Left colon (tissue), 2 donors: ENCODE measurements at regions not wholly inside any gene's neighbourhood (a gene's known extent, or its start where the extent isn't known, plus 50 kb on each side); places are given as distances from the start of the nearest gene placed in this dataset.
"Not testable (repeated sequence)": the region's sequence is repeated elsewhere in the genome, so short reads cannot be mapped to it uniquely, and the experiment has no call there.

Experiments
- ATAC-seq: fragments of 200-7000 bp; cut with Tn5 transposase; one replicate; pipeline ENCODE4 v1.9.1; 2020; ENCODE audit warnings: mild to moderate bottlenecking, moderate library complexity
- DNase-seq, 2 donors: peaks; one replicate each; pipeline ENCODE4 v3.0.0-alpha.2; 2020
- intact Hi-C, 2 donors: fragments of 100-400 bp; cut with DNase I in 1 of 2; cut with micrococcal nuclease in 1 of 2; formaldehyde crosslinking; loops; one replicate each; pipeline versions ENCODE4 v1.11.2 to v1.14.0; 2022; cut with DNase I, micrococcal nuclease
- donor health status: DM: no; HTN: no; CAD: no.
- donor health status: DM: yes; HTN: yes; CAD: no.

DNA sequence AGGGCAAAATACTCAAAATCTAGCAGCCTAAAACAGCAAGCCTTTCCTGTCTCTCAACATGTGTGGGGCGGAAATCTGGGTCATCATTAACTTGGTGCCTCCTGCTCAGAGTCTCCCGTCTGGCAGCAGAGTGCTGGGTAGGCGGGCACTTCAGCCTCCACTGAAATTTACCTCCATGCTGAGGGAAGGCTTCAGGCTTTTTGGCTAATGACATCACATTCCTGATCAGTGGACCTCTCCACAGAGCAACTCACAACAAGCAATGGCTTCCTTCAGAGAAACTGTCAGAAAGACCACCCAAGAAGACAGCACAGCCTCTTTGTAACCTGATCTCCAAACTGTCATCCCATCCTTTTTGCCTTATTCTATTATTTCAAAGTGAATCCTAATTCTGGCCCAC lies 1109.0 kb downstream of the UQCRFS1 start:
- DNase-seq (no peak), ATAC-seq (no peak)
- intact Hi-C loops: no loop called here

DNA sequence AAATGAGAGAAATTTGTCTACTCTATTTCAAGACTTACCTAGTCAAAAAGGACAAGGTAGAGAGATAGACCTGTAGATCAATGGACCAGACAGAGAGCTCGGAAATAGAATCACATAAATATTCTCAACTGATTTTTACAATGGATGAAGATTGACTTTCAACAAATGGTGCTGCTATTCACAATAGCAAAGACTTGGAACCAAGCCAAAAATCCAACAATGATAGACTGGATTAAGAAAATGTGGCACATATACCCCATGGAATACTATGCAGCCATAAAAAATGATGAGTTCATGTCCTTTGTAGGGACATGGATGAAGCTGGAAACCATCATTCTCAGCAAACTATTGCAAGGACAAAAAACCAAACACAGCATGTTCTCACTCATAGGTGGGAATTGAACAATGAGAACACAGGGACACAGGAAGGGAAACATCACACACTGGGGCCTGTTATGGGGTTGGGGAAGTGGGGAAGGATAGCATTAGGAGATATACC lies 1128.2 kb downstream of the UQCRFS1 start:
- ATAC-seq, DNase-seq, intact Hi-C loops: not testable (repeated sequence)

DNA sequence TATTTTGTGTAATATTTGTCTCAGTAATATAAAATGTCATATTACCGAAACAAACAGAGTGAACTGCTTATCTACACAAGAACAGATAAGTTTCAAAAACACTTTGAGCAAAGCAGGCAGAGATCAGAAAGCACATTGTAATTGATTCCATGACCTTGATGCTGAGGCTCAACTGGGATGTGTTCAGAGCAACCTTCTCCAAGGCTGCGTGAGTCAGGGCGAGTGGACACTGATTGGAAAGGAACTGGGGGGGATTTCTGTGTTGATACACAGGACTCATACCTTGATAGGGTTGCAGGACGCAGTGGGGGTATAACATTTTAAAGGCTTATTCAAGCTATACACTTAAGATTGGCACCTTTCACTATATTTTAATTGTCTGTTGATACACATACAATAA lies 1136.3 kb downstream of the UQCRFS1 start:
- DNase-seq (no peak), ATAC-seq (no peak)
- intact Hi-C loops: no loop called here

DNA sequence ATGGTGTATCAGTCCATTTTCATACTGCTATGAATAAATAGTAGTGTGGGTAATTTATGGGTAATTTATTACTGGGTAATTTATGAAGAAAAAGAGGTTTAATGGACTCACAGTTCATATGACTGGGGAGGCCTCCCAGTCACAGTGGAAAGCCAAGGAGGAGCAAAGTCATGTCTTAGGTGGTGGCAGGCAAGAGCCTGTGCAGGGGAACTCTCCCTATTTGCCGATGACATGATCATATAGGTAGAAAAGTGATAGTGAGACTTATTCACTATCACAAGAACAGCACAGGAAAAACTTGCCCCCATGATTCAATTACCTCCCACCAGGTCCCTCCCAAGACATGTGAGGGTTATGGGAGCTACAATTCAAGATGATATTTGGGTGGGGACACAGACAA lies 1137.7 kb downstream of the UQCRFS1 start:
- ATAC-seq (no peak), DNase-seq (no peak)
- intact Hi-C loops: no loop called here

DNA sequence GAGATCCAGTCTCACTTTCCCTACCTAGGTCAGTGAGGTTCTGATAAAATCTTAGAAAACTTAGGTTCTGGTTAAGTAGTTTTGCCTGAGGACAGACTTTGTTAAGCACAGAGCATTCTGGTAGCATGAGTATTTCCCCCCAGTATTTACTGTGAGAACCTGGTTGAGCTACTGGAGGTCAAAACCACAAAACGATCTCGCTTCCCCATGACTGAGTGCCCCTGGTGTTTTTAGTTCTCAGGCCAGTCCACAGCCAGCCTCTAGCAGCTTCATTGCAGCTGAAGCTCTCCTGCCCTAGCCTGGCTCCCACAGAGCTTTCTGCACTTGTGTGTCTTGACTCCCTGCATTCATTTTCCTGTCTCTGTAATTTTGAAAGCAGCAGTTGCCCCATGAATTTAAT lies 1138.2 kb downstream of the UQCRFS1 start:
- DNase-seq: no peak
- no peak for ATAC-seq
- intact Hi-C loops: no loop called here

DNA sequence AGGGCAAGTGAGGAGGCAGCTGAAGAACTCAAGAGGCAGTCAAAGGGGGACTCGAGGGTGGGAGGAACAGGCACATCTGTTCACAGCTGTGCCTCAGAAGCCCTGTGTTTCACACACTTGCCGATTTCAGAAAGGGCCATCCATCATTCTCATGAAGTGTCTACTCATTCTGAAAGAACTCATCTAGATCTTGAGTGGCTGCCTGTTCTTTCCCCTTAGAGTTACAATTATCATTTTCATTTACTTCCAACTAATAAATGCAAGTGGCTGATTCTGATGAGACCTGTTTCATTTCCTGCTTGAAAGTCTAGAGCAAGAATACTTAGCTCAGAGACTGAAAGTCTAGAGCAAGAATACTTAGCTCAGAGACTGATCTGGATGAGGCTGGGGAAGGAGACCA lies 1145.1 kb downstream of the UQCRFS1 start:
- no peak for DNase-seq
- ATAC-seq: no peak
- intact Hi-C loops: no loop called here

DNA sequence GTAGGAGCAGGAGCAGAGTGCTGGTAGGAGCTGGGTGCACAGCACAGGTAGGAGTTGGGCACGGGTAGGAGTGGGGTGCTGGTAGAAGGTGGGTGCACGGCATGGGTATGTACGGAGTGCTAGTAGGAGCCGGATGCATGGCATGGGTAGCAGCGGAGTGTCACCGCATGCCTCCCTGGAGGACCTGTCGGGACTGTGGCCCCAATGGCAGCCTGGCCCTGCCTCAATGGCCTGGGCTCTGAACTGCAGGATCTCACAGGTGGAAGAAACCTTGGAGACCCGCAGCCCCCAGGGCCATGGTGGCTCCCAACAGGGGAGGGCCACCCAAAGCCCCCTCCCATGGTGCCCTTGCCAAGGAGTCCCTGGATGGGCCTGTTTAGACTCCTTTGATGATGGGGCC lies 1146.0 kb downstream of the UQCRFS1 start:
- no peak for DNase-seq
- intact Hi-C loops: no loop called here
- ATAC-seq: no peak

DNA sequence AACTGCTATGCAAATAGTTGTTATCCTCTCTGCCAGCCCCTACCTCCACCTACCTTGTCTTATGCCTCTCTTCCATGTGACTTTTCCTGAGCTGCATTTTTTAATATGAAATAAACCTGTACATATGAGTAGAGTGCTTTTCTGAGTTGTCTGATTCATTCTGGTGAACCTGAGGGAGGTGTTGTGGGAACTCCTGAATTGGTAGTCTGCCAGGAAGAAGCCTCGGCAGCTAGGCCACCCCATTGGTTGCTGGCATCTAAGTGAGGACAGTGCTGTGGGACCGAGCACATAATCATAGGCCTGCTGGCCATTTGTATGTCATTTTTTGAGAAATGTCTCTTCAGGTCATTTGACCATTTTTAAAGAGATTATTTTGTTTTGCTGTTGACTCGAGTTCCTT lies 1146.8 kb downstream of the UQCRFS1 start:
- intact Hi-C loops: no loop called here
- DNase-seq (no peak), ATAC-seq (no peak)

DNA sequence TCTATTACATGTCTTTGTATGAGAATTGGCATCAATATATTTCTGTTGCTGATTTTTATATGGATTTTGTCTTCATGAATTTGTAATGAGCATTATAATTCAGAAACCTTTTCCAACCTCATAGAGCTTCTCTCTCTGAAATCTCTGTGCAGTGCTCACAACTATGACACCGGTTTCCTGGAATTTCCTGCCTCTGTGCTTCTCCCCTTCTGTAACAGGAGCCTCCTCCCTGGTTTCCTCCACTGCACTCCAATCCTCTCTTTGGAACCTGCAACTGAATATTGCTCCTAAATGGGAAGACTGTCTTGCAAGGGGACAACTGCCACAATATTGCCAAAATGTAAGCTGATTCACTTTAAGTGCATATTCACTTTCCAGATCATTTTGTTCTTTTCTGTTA lies 1147.9 kb downstream of the UQCRFS1 start:
- intact Hi-C loops: no loop called here

DNA sequence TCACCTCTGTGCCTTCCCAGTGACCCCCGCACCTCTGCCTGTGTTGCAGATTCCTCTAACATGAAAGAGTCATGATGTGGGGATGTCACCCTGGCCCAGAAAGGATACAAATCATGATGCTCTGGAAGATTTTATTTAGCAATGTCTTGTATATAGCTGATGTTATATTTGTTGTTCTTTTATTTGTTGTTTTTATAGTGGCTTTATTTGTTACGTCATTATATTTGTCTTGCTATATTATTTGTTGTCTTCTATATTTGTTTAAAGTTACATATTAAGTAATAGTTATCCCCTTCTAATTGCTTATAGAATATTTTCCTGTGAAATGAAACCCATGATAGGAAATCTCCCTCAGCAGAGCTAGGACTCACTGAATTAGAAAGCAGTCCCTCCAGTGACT lies 1149.2 kb downstream of the UQCRFS1 start:
- DNase-seq (no peak), ATAC-seq (no peak)
- intact Hi-C loops: no loop called here

More for the DNA sequence above, 1147.9 kb downstream of the UQCRFS1 start:
- DNase-seq (no peak), ATAC-seq (no peak)

DNA sequence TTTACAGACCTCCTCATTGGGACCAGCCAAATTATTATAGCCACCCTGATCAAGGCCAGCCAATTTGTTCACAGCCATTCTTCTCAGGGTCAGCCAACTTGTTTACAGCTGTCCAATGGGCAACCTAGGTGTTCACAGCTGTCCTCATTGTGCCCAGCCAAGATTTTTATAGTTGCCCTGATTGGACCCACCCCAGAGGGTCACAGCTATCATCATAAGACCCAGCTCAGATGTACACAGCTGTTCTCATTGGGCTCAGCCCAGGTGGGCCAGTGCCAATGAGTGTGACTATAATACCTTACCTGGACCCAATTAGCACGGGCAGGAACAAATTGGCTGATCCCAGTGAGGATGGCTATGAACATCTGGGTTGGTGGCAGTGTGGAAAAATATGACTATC lies 1151.8 kb downstream of the UQCRFS1 start:
- ATAC-seq (no peak), DNase-seq (no peak)
- intact Hi-C loops: no loop called here

DNA sequence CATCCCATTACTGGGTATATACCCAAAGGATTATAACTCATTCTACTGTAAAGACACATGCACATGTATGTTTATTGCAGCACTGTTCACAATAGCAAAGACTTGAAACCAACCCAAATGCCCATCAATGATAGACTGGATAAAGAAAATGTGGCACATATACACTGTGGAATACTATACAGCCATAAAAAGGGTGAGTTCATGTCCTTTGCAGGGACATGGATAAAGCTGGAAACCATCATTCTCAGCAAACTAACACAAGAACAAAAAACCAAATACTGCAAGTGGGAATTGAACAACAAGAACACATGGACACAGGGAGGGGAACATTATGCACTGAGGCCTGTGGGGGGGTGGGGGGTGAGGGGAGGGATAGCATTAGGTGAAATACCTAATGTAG lies 1155.9 kb downstream of the UQCRFS1 start:
- ATAC-seq, intact Hi-C loops: not testable (repeated sequence)

DNA sequence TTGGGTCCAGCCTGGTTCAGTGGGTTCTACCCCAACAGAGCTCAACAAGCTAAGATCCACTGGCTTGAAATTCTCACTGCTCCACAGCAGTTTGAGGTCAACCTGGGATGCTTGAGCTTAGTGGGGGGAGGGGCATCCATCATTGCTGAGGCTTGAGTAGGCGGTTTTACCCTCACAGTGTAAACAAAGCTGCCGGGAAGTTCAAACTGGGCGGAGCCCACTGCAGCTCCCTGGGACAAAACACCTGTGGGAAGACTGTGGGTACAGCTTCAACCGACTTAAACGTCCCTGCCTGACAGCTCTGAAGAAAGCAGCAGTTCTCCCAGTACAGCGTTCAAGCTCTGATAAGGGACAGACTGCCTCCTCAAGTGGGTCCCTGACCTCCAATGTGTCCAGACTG lies 1161.9 kb downstream of the UQCRFS1 start:
- intact Hi-C loops: no loop called here
- no peak for DNase-seq
- no peak for ATAC-seq

More for the DNA sequence above, 1155.9 kb downstream of the UQCRFS1 start:
- not testable (repeated sequence) for DNase-seq

DNA sequence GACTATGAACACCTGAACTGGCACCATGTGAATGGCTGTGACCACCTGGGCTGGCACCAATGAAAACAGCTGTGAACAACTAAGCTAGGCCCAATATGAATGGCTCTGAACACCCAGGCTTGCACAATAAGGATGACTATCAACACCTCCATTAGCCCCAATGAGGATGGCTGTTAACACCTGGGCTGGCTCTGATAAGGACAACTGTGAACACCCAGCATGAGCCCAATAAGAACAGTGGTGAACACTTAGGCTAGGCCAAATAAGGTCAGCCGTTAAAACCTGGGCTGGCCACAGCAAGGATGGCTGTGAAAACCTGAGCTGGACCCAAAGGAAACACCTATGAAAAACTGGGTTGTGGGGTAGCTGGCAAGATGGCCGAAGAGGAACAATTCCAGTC lies 1163.1 kb downstream of the UQCRFS1 start:
- ATAC-seq (no peak), DNase-seq (no peak)
- intact Hi-C loops: no loop called here

DNA sequence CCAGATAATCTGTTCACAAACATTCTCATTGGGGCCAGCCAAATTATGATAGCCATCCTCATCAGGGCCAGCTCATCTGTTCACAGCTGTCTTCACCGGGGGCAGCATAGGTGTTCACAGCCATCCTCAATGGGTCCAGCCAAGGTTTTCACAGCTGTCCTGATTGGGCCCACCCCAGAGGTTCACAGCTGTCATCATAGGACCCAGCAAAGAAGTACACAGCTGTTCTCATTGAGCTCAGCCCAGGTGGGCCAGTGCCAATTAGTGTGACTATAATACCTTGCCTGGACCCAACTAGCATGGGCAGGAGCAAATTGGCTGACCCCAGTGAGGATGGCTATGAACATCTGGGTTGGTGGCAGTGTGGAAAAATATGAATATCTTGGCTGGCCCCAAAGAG lies 1166.0 kb downstream of the UQCRFS1 start:
- intact Hi-C loops: no loop called here
- DNase-seq (no peak), ATAC-seq (no peak)

DNA sequence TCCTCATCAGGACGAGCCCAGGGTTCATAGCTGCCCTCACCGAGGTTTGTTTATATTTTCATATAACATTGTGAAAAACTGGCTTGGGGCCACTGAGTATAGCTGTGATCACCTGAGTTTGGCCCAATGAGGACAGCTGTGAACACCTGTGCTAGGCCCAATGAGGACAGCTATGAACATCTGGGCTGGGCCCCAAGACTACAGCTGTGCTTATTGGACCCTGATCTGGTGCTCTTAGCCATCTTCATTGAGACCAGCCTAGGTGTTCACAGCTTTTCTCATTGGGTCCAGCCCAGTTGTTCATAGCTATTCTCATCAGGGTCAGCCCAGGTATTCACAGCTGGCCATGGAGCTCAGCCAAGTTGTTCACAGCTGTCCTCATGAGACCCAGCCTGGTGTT lies 1167.3 kb downstream of the UQCRFS1 start:
- intact Hi-C loops: no loop called here
- ATAC-seq (no peak), DNase-seq (no peak)

DNA sequence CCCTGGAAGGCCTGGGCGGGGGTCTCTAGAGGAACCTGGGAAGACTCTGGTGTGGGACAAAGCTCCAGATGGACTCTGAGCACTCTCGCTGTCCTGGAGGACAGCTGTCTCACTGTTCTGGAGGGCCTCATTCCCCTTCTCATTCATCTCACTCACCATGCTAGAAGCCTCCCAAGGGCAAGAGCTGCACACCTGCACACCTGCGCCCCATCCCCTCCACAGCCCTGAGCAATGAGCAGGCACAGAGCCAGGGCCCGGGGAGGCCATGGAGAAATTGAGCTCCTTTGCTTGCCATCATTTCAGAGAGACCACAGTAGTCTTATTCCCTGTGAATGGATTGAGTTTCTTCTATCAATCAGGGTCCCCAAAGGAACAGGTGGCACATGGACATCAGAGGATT lies 1168.5 kb downstream of the UQCRFS1 start:
- ATAC-seq (no peak), DNase-seq (no peak)
- intact Hi-C loops: no loop called here

DNA sequence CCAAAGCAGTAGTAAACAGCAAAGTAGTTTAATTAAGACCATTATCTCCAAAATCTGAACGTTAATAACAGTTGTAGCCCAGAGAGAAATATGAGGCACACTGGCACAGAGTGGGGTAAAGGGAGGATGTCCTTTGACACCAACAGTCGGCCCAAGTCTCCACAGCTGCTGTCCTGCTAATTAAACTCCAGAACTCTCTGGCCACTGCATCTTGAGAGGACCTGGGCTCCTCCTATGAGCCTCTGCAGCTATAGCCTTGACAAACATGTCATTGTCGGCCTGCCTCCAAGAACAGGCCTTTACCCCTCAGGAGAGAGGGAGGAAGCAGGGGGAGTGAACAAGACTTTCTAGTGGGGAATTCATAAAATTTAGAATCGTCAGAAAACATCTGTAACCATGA lies 1170.4 kb downstream of the UQCRFS1 start:
- ATAC-seq: no peak
- intact Hi-C loops: no loop called here
- no peak for DNase-seq

DNA sequence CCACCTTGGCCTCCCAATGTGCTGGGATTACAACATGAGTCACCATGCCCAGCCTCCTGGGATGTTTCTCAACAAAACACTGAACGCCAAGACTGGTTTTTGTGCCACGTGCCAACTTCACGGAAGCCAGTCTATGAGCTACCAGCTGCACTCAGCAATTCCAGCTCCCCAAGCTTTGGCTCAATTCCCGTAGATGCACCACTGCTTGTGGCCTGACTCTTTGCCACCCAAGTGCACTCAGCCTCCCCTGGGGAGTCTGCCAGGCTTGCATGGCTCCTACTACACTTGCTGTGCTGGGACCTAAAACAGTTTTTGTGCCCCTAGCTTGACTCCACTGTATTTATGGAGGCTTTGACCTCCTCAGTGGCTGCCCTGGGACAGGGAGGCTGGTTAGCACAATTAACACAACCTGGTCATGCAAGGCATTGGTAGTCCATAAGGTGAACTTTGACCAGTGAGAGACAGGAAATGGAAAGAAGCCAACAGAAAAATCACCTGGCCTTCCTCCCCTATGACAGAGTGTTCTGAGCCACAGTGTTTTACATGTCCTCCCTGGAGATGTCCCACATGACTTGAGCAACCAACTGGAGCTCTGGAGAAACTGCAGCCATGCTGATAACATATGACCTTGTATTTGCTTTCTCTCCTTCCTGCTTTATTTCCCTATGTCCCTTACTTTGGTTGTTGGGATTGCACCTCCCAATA lies 1173.1 kb downstream of the UQCRFS1 start:
- intact Hi-C loops: no loop called here
- no peak for DNase-seq
- peak; percentile 61 for ATAC-seq

DNA sequence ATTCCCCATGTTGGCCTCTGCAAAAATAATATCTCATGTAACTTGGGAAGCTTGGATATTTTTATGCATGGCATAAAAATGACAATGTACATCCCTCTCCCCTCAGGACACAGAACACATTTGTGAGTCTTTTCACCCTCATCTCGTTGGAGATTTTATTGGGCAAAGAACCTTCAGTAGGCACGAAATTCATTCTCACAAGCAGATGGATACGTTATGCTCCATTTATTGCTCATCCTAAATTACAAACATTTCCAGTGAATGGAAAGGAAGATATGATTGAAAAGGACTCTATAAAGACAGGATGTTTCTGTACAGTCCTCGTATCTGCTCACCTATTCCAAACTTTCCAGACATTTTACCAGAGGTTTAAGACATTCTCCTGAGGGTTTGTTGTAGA lies 1175.8 kb downstream of the UQCRFS1 start:
- DNase-seq (no peak), ATAC-seq (no peak)
- intact Hi-C loops: no loop called here

DNA sequence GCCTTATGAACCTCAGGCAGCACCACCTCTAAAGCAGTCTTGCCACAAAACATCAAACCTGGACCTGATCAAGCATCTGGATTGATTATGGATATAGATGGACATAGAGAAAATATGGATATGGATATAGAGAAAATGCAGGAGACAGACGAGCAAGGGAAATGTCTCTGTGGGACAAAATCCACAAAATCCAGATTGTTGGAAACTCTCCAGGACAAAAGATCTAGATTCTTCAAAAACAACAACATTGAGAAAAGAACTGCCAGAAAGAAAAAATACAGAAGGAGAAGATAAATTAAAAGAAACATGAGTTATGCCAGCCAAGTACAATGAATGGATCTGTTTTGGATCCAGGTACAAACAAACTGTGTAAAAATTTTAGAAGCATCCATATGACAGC lies 1176.5 kb downstream of the UQCRFS1 start:
- DNase-seq (no peak), ATAC-seq (no peak)
- intact Hi-C loops: no loop called here
